VCaP (cell line): ENCODE measurements at regions not wholly inside any gene's neighbourhood (a gene's known extent, or its start where the extent isn't known, plus 50 kb on each side); places are given as distances from the start of the nearest gene placed in this dataset.

Experiments
- H3K27ac ChIP-seq: fragments of 450-650 bp; 2 replicates; pipeline ENCODE4 v1.5.1; 2017
- TF ChIP-seq, protein P1 (sequence below): fragments of 450-650 bp; conservative IDR thresholded peaks from 2 replicates; pipeline ENCODE4 v1.5.1; 2017; ENCODE audit warnings: mild to moderate bottlenecking, moderate library complexity

DNA sequence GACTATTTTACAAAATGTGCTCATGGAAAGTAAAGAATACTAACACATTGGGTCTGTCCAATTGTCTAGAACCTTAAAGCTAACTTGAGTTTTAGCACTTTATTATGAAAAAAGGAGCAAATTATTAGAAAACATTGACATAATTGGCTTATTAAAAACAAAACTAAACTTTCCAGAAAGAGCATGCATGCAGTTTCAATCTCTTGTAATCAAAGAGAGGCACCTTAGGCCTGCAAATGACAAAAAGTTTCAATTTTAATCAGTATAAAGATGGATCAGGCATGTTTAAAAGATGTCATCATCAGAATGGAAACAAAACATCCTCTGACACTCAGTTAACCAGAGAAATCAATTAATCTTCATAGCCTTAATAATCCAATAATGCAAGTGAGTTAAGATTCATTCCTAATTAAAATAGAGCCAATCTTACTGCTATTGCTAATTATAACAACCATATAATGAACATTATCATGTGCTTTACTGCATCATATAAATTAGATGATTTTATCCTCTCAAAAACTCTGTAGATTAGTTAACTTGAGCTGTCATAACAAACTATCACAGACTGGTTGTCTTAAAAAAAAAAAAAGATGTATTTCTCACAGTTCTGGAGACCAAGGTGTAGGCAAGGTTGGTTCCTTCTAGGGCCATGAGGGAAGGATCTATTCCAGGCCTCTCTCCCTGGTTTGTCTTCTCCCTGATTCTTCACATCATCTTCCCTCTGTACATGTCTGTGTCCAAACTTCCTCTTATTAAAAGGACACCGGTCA is 131.4 kb downstream of the RPAP3 start:
- no peak overlapping the region for H3K27ac ChIP-seq
- TF ChIP-seq, protein P1, sequence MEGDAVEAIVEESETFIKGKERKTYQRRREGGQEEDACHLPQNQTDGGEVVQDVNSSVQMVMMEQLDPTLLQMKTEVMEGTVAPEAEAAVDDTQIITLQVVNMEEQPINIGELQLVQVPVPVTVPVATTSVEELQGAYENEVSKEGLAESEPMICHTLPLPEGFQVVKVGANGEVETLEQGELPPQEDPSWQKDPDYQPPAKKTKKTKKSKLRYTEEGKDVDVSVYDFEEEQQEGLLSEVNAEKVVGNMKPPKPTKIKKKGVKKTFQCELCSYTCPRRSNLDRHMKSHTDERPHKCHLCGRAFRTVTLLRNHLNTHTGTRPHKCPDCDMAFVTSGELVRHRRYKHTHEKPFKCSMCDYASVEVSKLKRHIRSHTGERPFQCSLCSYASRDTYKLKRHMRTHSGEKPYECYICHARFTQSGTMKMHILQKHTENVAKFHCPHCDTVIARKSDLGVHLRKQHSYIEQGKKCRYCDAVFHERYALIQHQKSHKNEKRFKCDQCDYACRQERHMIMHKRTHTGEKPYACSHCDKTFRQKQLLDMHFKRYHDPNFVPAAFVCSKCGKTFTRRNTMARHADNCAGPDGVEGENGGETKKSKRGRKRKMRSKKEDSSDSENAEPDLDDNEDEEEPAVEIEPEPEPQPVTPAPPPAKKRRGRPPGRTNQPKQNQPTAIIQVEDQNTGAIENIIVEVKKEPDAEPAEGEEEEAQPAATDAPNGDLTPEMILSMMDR, result no peak

DNA sequence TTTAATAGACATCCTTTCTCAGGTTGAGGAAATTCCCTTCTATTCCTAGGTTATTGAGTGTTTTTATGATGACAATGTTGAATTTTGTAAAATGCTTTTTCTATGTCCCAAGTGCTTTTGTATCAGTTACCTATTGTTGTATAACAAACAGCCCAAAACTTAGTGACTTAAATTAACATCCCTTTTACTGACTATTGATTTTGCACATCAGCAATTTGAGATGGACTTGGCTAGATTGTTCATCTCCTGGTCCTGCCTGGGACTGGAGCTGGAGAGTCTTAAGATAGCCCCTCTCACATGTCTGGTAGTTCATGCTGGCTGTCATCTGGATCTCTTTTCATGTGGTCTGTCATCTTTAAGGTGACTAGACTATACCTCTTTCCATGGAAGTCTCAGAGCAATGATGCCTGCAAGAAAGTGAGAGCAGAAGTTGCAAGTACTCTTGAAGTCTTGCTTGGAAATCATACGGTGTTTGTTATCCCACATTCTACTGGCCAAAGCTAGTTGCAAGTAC is 132.6 kb downstream of the RPAP3 start:
- no peak overlapping the region for H3K27ac ChIP-seq
- TF ChIP-seq, protein P1, result no peak

DNA sequence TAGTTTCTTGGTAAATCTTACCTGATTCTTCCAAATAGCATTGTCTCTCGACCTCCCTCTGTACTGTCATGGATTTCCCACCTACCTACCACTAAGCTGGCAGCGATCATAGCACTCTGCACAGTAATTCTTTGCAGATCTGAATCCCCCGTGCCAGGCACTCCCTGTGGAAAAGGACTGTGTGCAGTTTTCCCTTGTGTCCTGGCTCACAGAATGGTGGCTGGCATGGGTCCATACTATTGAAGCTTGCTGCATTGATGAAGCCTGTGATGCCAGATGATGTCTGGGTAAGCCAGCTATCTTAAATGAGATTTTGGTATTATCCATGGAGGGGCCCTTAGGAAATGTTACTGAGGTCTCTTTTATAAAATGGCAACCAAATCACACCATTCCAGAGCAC is 135.7 kb downstream of the RPAP3 start:
- no peak overlapping the region for H3K27ac ChIP-seq

DNA sequence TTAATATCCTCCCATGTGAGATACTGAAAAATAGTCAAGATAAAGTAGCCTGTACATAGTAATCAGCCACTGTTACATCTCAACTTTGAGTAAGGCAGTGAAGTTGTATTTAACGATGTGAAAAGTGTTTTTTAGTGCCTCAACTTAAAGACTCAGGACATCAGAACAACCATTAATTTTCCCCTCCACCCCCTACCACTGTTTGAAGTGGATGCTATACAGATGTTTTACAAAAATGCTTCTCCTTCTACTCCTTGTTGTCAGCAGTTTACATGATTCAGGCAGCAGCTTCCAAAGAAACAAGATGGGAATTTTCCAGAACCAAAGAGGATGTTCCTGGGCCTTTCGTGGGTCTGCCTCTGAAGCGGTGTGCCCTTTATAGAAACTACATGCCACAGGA is 143.6 kb downstream of the RPAP3 start:
- TF ChIP-seq, protein P1, result no peak
- no peak overlapping the region for H3K27ac ChIP-seq

More for the DNA sequence above, 135.7 kb downstream of the RPAP3 start:
- TF ChIP-seq, protein P1, result no peak

DNA sequence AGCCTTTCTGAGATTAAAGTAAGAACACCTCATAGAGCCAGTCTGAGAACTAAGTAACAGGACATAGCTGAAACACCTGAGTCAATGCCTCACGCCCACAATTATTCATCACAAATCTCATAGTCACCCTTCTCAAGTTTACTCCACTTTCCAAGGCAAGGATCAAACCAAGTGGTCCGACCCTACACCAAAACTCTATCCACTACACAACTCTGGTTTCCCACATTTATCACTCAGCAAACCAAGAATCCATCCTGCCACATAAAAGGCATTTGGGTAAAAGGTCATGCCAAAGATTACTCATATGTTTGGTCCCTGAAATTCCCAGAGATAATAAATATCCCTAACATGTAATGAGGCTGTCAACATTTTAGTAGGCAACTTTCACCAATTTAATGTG is 144.1 kb downstream of the RPAP3 start:
- TF ChIP-seq, protein P1, result no peak
- no peak overlapping the region for H3K27ac ChIP-seq

DNA sequence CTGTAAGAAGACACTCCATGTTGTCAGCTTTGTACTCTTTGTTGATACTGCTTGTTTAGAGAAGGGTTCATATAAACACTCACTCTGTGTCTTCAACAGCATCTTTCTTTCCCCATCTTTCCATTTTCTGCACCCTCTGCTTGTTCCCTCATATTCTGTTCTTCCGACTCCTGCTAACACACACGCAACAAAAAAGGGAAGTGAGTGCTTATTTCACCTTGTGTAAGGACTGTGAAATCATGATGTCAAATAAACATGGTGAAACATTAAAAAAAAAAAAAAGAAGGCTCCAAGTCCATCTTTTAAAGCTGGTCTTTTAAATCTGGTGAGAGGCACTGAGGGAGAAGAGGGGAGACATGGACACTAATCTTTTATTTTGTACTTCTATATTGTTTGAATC is 145.4 kb downstream of the RPAP3 start:
- TF ChIP-seq, protein P1, result no peak
- no peak overlapping the region for H3K27ac ChIP-seq

DNA sequence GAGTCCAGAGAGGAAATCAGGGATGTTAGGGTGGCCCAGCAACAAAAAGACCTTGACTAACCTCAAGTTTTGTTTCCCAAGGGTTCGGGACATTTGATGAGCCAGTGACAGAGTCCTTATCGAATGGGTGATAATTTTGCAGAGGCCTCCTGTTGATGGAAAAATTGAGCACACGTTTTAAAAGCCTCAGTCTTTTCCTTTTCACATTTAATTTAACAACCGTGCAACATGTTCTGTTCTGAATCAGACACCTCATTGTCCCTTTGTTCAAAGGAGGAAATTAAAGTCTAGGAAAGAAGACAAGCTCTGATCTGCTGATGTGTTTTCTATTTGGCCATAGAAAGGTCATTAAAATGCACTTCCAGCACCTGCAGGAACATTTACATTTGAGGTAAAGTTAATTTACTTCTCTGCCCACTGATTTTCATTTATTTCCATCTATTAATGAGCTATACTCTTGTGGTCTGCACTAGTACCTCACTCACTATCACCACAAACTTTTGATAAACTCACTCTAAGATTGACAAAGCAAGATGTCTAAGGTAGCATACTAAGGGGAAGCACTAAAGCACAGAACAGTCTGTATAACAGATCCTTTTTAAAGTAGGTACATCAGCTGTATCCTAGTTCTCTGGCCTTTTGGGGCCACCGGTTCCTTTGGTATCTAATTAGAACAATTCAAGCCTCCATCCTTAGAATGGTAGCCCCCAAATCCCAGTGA is 147.0 kb downstream of the RPAP3 start:
- no peak overlapping the region for H3K27ac ChIP-seq
- TF ChIP-seq, protein P1, result no peak
